ENCODE measurements at regions not wholly inside any gene's neighbourhood (a gene's known extent, or its start where the extent isn't known, plus 50 kb on each side); places are given as distances from the start of the nearest gene placed in this dataset.

DNA sequence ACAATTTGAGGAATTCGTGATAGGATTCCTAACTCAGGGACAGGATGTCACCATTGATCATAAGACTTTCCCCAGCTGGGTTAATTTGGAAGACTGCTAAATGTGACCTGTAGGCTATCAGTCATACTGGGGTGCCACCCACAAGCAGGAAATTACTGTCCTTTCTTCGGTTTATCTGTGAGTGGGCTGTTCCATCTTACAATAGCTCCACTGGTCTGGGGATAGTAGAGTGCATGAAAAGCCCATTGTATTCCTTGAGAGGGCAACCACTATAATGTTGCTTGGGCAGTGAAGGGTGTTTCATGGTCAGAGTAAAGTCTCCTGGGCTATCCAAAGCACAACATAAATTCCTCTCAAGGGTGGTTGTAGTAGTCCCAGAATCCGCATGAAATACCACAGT lies 1523.0 kb upstream of the B3GALT2 start:
- TF ChIP-seq, protein P1, sequence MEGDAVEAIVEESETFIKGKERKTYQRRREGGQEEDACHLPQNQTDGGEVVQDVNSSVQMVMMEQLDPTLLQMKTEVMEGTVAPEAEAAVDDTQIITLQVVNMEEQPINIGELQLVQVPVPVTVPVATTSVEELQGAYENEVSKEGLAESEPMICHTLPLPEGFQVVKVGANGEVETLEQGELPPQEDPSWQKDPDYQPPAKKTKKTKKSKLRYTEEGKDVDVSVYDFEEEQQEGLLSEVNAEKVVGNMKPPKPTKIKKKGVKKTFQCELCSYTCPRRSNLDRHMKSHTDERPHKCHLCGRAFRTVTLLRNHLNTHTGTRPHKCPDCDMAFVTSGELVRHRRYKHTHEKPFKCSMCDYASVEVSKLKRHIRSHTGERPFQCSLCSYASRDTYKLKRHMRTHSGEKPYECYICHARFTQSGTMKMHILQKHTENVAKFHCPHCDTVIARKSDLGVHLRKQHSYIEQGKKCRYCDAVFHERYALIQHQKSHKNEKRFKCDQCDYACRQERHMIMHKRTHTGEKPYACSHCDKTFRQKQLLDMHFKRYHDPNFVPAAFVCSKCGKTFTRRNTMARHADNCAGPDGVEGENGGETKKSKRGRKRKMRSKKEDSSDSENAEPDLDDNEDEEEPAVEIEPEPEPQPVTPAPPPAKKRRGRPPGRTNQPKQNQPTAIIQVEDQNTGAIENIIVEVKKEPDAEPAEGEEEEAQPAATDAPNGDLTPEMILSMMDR (IDR thresholded peaks at IDR 0.05), result no peak
- DNase-seq (no peak), ATAC-seq (no peak)
- Mint-ChIP-seq H3K27ac (no peak overlapping the region), H3K4me3 (no peak overlapping the region), H3K4me1 (ENCODE audit: low read depth) (no peaks in the 10 kb centered on the region), H3K9me3 (no peaks in the 10 kb centered on the region), H3K36me3 (ENCODE audit: low read depth) (no peaks in the 10 kb centered on the region), H3K27me3 (no peaks in the 10 kb centered on the region)
- ChIA-PET CTCF (no interaction called here), POLR2A (no interaction called here)
- intact Hi-C loops (cut with micrococcal nuclease), result no loop called here

DNA sequence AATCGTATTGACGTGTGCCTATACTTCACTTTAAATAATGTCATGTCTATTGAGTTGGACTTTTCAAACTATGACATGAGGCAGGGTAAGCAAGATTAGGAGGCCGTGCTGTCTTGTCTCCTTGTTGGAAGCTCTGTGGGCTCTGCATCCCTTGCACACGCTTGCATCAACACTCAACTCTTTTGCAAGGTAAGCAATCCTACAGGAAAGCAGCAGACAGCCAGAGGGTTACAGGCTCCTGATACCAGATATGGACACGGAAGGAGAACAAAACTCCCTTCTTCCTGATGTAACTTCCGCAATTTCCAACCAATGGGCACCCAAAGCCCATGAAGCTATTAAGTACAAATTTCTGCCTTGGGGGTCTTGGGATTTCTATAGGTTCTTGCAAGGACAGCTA lies 1520.7 kb upstream of the B3GALT2 start:
- CTCF ChIA-PET, result no interaction called here
- Mint-ChIP-seq H3K4me1 (ENCODE audit: low read depth) (no peaks in the 10 kb centered on the region), H3K36me3 (ENCODE audit: low read depth) (no peaks in the 10 kb centered on the region), H3K27me3 (no peaks in the 10 kb centered on the region), H3K9me3 (no peaks in the 10 kb centered on the region), H3K4me3 (no peak overlapping the region), H3K27ac (no peak overlapping the region)
- intact Hi-C loops (cut with micrococcal nuclease), result no loop called here
- no peak for DNase-seq
- TF ChIP-seq, protein P1 (IDR thresholded peaks at IDR 0.05), result no peak
- no peak for ATAC-seq
- POLR2A ChIA-PET, result no interaction called here

DNA sequence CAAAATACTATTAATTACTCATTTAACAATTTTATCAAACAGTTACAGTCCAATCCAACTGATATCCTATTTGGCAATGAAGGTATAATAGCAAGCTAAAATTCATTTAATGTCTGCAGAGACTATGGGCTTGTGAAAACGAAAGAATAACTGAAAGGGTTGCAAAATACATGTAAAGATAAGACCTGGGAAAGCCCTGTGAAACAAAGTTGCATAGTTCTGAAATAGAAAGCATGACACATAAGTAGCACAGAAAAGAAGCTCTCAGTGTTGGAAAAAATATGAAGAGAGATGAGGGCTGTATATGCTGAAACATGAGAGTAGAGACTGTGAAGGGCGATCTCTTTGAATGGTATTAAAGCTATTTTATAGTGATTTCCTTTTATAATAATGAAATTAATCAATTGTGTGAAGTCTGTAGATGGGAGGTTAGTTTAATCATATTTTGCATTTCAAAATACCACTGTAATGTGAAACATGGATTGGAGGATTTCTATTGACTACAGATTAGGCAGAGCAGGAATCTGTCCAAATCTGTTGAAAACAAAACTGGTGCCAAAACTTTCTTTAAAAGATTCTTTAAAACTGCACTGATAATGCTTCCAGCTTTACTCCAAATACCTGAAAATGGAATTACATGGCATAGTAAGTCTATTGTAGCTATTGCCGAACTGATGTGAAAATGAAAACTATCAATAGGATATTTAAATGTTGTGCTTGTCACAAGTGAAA lies 1518.9 kb upstream of the B3GALT2 start:
- intact Hi-C loops (cut with micrococcal nuclease), result no loop called here

DNA sequence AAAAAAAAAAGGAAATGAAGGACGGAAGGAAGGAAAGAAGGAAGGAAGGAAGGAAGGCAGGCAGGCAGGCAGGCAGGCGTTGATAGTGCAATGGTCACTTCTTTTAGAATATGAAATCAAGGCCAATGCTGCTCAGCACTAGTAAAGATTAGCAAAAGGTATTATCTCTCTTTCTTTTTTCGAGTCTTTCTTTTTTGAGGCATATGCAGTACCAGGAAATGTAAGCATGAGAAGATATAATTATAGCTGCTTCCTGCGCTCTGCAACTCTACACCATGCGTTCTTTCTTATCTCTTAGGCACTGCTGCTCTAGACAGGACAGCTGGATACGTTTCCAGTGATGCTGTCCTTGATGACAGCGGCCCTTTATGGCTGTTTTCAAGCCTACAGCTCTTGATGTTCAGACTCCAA lies 1512.5 kb upstream of the B3GALT2 start:
- Mint-ChIP-seq H3K27ac (no peak overlapping the region), H3K4me1 (ENCODE audit: low read depth) (no peaks in the 10 kb centered on the region), H3K36me3 (ENCODE audit: low read depth) (no peaks in the 10 kb centered on the region), H3K9me3 (no peaks in the 10 kb centered on the region), H3K4me3 (no peak overlapping the region), H3K27me3 (no peaks in the 10 kb centered on the region)
- DNase-seq, result no peak
- intact Hi-C loops (cut with micrococcal nuclease), result no loop called here
- POLR2A ChIA-PET, result no interaction called here
- no peak for ATAC-seq
- CTCF ChIA-PET, result no interaction called here
- TF ChIP-seq, protein P1 (IDR thresholded peaks at IDR 0.05), result no peak

More for the DNA sequence above, 1518.9 kb upstream of the B3GALT2 start:
- DNase-seq (no peak), ATAC-seq (no peak)
- TF ChIP-seq, protein P1 (IDR thresholded peaks at IDR 0.05), result no peak
- POLR2A ChIA-PET, result no interaction called here
- Mint-ChIP-seq H3K27ac (no peak overlapping the region), H3K4me1 (ENCODE audit: low read depth) (no peaks in the 10 kb centered on the region), H3K36me3 (ENCODE audit: low read depth) (no peaks in the 10 kb centered on the region), H3K9me3 (no peaks in the 10 kb centered on the region), H3K4me3 (no peak overlapping the region), H3K27me3 (no peaks in the 10 kb centered on the region)
- CTCF ChIA-PET, result no interaction called here

DNA sequence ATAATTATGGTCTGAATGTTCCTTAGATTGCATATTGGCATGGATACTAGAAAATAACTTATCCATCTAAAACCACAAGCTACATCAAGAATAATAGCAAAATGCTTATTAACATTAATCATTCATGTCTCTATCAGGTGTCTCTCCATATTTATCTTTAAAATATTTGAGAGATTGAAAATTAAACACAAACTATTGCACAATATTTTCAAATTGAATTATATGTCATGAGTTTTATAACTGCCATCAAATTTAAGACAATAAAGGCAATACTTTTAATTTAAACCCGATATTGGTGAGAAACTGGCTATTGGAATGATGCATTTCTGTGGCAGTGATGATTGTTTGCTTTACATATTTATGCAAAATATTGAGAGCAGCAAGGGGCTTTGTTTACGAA lies 1506.8 kb upstream of the B3GALT2 start:
- ChIA-PET CTCF (no interaction called here), POLR2A (no interaction called here)
- no peaks in the 10 kb centered on the region for H3K27me3 Mint-ChIP-seq
- ATAC-seq (no peak), DNase-seq (no peak)
- no peak overlapping the region for H3K4me3 Mint-ChIP-seq
- intact Hi-C loops (cut with micrococcal nuclease), result no loop called here
- no peaks in the 10 kb centered on the region for H3K4me1 Mint-ChIP-seq (ENCODE audit: low read depth)
- no peak overlapping the region for H3K27ac Mint-ChIP-seq
- no peaks in the 10 kb centered on the region for H3K36me3 Mint-ChIP-seq (ENCODE audit: low read depth)
- TF ChIP-seq, protein P1 (IDR thresholded peaks at IDR 0.05), result no peak
- H3K9me3 Mint-ChIP-seq, result no peaks in the 10 kb centered on the region
